GM21619 (cell line): ENCODE measurements at regions not wholly inside any gene's neighbourhood (a gene's known extent, or its start where the extent isn't known, plus 50 kb on each side); places are given as distances from the start of the nearest gene placed in this dataset.
"Not testable (repeated sequence)": the region's sequence is repeated elsewhere in the genome, so short reads cannot be mapped to it uniquely, and the experiment has no call there.

Source experiments
- ATAC-seq: cut with Tn5 transposase; IDR thresholded peaks from one replicate; pipeline ENCODE4 v1.9.1; 2021; ENCODE audit not compliant: unreplicated experiment

DNA sequence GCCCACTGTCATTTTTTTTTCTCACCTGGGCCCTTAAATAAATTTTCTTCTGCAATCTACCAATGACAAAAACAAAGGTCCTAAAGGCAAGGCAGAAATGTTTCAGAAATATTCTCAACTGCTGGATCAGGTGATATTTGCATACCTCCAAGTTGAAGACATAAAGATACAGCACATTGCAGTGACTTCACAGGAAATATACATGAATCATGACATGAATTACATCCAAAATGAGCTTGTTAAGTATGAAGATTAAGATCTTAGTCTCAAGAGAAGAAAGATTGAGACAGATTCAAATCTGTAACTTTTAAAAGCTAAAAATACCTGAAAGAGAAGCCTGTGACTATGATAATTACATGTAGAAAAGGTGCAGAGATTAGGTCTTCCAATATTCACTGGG lies 207.8 kb downstream of the SIPA1L2 start:
- ATAC-seq: no peak

DNA sequence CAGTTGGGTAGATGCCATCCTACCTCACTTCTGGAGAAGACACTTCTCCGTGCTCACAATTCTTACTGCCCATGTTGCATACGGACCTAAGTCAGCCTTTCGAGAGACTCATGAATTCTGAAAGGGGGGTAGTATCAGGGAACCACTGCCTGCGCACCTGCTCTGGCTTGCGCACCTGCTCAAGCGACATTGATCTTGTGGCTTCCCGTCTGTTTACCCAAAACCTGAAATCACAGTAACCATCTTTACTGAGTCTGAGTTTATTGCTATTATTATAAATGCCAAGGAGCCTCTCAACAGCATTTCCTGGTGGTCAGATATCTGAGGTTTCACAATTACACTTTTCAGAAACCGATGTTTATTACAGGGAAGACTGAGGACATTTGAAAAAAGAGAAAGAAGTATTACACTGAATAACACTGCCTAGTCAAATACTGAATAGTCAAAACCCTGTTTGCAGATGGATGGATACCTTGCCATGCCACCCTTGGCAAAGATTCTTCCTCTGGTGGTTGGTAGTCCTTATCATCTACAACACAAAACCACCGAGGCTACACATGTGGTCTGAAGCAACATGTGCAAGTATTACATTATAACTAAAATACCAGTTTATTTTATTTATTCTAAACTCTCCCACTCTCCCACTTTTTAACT lies 208.7 kb downstream of the SIPA1L2 start:
- ATAC-seq: no peak

DNA sequence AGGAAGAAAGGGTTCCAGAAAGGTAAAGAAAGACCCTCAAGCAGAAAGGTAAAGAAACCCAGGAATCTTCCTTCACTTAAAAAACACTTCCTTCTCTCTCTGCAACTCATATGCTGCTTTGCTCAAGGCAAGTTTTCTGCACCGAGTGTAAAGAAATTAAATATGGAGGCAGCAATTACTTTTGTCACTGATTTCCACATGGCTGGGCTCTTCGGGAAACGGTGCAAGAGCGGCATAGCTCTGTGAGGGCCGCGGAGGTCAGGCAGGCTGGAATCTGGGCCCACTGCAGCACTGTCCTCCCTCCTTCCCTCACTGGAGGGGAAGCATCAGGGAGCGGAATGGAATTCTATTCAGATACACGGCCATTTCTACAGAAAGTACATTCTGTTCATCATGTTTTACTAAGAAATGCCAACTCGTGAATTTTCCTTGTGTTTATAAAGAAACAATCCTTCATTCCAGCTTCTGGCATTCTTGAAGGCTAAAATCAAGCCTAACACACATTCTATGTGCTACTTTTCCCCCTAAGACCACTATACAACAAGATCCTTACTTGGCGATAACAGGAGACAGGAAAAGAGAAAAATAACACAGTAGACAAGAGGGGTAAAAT lies 212.2 kb downstream of the SIPA1L2 start:
- no peak for ATAC-seq

DNA sequence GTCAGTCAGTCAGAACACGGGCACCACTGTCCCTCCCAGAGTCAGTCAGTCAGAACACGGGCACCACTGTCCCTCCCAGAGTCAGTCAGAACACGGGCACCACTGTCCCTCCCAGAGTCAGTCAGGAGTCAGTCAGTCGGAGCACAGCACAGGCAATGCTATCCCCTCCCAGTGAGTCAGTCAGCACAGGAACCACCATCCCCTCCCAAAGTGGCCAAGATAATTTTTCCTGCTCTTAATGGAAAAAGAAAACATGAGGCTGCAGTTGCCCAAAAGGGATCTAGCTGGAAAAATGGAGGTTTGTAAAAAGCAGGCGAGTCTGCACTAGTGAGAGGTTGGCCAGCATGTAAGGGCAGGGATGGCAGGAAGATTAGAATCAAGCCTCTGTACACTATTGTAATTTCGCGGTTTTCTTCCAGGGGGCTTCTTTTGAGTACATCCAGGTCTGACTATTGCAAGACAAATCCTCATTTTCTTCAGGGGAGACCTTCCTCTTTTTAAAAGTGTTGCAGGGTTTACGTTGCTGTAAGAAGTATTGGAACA lies 213.8 kb downstream of the SIPA1L2 start:
- ATAC-seq: no peak

DNA sequence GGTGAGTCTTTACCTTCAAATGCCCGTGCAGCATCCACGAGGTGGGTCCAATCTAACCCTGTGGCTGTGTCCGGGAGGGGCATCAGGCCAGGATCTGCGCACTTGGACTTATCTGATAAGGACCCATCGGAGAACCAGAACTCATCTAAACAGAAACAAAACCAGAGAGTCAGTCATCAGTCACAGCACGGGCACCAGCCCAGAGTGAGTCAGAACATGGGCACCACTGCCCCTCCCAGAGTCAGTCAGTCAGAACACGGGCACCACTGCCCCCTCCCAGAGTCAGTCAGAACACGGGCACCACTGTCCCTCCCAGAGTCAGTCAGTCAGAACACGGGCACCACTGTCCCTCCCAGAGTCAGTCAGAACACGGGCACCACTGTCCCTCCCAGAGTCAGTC lies 214.5 kb downstream of the SIPA1L2 start:
- ATAC-seq: not testable (repeated sequence)

DNA sequence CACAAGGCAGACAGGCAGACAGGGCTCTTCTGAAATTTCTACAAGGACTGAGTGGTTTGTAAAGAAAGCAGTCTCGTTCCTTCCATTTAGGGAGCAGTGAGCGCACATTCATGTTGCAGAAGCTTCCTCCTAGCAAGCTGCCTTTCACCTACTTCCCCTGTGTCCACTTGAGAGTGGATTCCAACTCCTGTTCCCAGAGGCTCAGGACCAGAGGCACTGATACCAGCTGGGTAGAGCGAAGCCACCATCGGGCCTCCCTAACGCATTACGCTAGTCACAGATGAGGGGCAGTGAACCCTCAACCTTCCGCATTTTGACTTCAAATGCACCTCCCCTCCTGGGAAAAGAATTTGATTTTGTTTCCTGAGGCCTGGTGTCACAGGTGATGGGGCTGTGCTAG lies 215.8 kb downstream of the SIPA1L2 start:
- no peak for ATAC-seq

DNA sequence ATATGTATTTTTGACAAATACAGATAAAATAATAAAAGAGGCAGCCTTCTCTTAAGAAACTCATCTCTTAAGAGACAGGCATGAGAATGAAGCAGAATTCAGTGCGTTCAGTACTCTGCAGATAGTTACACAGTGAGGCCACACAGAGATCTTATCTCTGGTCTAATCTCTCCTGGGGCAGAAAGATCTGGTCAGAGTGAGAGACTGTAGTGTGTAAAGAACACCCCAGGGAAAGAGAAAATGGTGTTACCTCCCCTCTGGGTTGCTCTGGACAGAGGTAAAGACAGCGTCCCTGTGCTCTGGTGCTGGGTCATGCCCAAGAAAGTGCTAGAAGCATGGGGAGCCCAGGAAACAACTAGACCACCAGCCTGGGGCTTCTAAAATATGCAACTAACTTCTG lies 216.3 kb downstream of the SIPA1L2 start:
- no peak for ATAC-seq

DNA sequence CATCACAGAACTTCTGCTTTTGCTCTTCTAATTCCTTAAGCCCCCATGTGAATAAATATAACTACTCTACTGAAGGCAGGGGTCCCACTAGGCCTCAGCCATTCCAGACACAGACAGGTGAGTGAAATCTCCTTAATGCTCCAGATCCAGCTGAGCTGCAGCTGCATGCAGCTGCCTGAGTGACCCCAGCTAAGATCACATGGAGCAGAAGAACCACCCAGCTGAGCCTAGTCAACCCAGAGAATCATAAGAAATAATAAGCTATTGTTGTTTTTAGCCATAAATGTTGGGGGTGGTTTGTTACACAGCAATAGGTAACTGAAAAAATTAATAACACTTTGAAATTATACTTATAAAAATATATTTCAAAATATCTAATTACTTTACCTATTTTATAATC lies 220.3 kb downstream of the SIPA1L2 start:
- no peak for ATAC-seq

DNA sequence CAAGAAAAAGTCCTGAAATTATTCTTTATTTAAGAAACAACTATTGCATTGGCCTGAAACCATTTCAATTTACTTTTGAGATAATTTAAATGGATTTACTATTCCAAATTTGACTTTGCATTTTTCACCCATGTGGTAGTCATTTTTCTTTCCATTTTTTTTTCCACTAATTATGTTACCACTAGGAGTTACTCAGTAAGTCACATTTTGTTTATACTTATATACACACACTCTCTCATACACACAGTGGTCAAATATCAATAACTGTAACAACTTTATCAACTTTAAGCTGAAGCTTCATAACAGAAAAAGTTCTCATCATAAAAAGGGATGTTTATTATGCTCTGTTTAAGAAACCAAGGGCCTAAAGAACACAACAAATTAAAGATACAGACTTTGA lies 222.8 kb downstream of the SIPA1L2 start:
- ATAC-seq: no peak

DNA sequence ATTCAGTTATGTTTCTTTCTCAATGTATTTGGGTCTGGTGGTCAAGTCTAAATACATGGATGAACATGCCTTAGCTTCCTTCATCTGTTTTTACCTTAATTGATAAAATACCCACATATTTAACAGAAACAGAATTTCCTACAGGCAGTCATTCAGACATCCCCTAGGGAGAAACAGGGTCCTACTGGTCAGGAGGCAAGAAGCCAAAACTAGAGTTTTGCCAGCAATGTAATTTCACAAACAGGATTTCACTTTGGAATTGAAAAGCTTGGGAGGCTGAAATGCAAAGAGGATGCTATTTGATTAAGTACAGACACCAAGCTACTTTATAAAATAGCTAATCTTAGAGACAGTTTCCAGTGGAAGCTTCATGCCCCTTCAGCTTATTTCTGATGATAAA lies 224.2 kb downstream of the SIPA1L2 start:
- ATAC-seq: no peak

DNA sequence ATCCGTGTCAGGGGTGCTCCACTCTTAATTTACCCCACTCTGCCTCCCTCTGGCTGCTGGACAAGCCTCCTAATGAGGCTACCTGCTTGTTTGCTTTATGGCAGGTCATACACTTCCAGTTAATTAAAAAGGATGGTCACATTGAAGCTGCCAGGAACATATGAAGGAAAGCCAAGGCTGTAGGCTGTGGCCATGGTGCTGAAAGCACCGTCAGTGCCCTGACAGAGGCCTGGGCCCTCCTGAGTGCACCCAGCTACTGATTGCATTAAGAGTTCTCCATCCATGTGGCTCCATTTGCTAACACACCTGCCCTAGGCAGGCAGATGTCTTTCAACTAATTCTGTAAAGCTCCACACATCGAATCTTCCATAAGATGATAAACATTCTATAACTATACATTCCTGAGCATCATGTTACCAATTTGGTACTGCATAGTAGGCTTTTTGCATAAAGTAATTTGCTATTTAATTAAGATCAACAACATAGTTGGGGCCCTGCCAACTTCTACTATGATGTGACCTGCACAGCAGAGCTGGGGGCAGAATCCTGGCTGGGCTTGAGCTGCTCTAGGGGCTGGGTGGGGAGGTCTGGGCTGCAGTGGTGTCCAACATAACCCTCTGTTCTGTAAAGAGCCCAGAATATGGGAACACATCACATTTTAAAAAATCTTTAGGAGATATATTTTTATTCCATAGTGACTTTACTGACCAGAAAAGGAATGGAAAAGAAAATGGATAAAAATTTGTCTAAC lies 224.8 kb downstream of the SIPA1L2 start:
- ATAC-seq: no peak

DNA sequence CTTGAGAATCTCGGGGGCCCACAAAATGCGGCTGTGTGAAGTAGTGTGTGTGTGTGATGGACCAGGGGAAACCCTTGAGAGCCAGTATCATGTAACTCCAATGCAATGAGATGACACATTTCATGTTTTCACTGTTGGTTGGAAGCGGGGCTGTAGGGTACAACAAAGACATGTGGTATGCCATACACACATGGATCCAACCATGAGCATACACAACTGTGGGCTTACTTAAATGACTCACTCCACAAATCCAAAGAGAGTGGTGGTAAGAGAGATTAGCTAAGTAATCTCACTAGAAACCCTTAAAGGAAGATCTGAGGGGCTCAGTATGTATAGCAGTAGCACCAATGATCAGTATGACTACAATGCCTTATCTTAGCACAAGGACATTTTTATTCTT lies 225.7 kb downstream of the SIPA1L2 start:
- no peak for ATAC-seq

DNA sequence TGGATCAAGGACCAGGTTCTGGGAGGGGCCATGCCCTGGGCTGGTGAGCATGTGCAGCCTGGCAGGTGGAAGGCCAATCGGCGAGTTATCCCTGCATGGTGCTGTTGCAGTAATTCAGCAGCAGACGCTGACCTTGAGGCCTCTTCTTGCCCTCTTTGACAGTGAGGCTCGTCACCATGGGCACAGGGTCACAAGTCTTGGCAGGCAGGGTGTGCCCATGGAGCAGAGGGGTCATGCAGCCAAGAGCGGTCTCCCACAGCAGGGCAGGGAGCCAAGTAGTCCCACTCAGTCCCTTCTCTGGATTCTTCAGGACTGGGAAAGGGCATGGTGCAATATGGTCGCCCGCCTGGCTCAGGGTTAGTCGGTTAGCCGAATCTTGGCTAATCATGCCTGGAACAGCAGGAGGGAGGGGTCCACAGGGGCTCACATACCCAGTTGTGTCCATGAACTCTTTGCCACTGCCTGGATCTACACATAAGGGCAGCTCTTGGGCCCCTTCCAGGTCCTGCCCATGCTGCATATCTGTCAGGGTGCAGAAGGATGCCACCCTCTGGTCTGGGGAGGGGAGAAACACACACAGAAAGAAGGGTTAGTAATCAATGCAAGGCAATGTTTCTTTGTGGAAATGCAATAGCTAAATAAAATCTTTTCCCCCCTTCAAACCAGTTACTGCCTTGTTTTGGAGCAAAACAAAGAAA lies 226.8 kb downstream of the SIPA1L2 start:
- no peak for ATAC-seq

DNA sequence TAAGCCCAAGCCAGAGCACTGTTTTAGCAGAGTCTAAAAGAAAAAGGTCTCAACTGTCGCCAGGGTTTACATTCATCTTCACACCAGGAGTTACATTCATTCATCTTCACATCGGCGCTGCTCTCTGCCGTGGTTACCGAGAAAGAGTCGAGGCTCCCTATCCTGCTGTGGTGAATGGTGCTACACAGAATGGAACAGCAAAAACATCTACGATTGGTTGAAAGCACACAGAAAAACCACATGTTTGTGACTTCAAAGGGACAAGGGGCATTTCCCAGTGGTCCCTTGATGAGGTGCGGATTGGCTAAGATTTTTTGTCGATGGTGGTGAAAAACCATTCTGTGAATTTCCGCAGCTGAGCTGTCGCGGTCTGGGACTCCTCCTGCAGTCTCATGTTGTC lies 231.1 kb downstream of the SIPA1L2 start:
- ATAC-seq: no peak

DNA sequence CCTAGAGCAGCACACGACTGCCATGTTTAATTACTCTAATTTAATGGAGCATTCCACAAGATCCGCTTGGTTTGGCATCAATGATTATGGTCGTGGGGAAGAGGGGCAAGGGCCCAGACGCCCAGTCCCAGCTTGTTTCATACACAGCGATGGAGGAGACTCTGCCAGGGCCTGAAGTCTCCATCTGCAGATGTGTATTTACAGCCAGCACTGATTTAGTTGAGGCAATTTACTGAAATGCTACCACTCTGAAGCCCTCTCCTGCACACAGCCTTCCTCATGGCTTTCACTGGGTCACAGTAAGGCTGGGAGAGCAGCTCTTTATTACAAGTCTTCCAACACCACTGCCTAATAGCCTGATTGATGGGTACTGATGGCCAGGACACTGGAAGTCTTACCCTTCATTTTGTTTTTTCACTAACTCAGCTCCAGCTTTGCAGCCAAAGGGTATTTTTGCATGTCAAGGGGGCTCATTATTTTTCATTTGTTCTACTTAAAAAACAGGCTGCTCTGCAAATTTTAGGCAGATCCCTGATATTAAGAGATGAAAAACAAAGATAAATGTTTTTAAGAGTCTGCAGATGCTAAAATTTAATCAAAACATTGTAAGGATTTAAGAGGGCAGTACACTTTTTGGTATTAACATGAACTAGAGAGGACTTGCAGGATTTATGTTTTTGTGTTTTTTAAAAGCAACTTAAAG lies 236.3 kb downstream of the SIPA1L2 start:
- ATAC-seq: no peak

DNA sequence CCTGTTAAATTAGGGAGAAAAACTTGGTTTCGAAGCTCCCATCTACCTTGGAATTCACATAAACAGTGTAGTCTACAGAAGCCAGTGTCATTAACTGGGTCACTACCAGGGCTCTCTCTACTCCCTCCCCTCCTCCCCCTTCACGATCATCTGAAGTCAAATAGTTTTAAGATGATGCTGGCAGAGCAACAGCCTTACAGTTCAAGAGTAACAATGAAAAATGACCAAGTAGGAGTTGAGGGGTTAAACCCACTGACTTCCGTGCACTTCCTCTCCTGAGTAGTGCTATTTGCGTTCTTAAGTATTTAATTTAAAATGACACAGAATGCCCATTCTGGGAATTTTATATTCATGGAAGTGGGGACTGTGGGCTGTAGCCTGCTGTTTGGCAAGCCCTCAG lies 236.9 kb downstream of the SIPA1L2 start:
- ATAC-seq: no peak

DNA sequence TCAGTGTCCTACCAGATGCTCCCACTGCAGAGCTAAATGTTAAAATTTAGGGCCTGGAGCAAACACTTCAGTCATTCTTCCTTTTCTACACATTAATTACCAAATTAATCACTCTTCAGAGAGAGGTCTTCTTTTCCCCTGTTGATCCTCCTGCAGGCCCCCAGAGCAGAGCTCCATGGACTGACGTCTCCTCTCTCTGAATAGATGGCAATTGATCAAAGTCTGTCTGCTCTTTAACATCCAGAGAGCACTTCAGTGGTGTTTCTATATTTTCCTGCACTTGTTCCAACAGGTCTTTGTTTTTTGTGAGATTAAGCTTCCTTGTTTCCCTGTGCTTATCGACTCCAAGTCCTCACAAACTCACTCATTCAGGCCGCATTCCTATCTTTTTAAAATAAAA lies 239.3 kb downstream of the SIPA1L2 start:
- ATAC-seq: no peak

DNA sequence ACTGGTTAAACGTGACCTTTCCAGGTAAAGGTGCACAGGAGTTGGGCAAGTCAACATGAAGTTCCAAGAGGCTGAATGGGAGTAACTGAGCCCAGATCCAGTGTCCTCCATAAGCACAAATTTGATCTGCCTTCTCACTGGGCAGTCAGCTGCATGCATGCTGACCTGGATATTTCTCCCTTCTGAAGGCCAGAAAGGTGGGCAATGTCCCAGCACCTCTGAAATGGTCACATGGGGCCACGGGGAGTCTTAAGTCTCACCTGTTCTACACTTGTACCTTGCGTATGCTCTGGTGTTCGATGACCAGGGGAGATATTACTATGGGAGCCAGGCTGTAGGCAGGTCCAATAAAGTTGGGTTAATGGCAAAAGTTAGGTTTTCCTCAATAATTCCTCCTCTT lies 240.2 kb downstream of the SIPA1L2 start:
- ATAC-seq: no peak

DNA sequence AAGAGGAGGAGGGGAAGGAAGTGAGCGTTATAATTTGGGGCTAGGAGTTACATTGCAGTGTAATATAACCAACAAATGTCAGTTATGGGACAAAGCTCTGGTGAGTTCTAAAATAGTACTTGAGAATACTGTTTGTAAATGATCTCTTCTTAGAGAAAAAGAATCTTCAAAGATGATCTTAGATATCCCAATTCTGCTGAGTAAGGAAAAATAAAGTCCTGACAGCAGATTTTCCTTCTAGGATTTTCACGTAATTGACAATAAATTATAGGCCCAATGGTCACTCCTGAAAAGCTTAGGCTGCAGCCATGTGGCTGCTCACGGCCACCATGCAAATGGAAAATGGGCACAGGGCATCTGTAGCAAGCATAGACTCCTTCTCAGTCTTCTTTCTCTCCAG lies 241.6 kb downstream of the SIPA1L2 start:
- no peak for ATAC-seq

DNA sequence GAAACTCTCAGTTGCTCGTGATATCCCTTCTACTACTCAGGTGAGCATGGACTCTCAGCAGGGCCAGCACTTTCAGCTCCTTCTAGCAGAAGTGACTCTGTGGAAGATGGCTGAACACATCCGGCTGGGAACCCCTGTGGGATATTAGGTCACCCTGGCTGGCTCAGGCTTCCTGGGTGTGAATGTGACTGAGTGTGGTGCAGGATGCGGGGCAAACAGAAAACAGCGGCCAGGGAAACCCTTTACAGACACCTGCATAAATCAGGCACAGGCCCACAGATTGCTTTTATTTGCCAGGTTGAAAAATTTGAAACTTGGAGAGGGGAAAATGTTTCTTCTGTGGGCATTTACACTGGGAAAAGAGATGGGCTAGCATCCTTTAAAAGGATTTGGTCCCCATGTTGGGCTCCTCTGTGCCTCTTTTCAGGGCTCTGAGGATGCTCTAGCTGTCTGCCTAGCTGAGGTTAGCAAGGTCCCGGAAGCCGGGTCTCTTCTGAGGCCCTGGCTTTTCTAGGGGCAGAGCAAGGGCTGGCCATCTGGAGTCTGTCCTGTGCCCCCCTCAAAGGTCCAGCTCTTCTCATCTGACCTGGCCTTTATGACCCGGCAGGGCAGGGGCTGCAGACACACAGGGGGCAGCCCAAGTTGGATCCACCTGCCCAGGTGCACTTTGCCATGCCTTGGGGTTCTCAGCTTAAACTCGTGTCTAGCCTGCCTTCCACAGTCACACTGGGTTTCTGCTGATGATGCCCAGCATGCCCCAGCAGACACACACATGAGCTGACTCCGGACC lies 243.0 kb downstream of the SIPA1L2 start:
- ATAC-seq: no peak
